ENCODE measurements at regions not wholly inside any gene's neighbourhood (a gene's known extent, or its start where the extent isn't known, plus 50 kb on each side); places are given as distances from the start of the nearest gene placed in this dataset.
A peak's percentile ranks its signal among the peaks of the same experiment; 100 is the strongest.

- TF ChIP-seq PBX2 (CRISPR knock-in tag; IDR thresholded peaks at IDR 0.05; ENCODE audit: low read depth): no peak
- peak; percentile 43; the same call in 1 of the 2 replicates for TF ChIP-seq PBX2 (tag; conservative IDR thresholded peaks at IDR 0.05; ENCODE audit: low read depth)
- no peak for TF ChIP-seq ZNF561 (CRISPR knock-in tag; conservative IDR thresholded peaks at IDR 0.05)
- TF ChIP-seq BRD9 (IDR thresholded peaks at IDR 0.05; ENCODE audit: low read depth, partially characterized antibody): peak; percentile 26
- TF ChIP-seq ETS1 (conservative IDR thresholded peaks at IDR 0.05; ENCODE audit: control insufficient read depth, low read depth, low read length): no peak
- TF ChIP-seq HDAC8 (tag; IDR thresholded peaks at IDR 0.05): no peak
- peak; percentile 46 to 72 for TF ChIP-seq MNT (conservative IDR thresholded peaks at IDR 0.05)
- no peak for TF ChIP-seq THRAP3 (IDR thresholded peaks at IDR 0.05; ENCODE audit: borderline replicate concordance)
- TF ChIP-seq COPS2 (conservative IDR thresholded peaks at IDR 0.05): no peak
- TF ChIP-seq ZNF586 (CRISPR knock-in tag; conservative IDR thresholded peaks at IDR 0.05): no peak
- TF ChIP-seq HBP1 (CRISPR knock-in tag; IDR thresholded peaks at IDR 0.05): no peak
- TF ChIP-seq, protein P1, sequence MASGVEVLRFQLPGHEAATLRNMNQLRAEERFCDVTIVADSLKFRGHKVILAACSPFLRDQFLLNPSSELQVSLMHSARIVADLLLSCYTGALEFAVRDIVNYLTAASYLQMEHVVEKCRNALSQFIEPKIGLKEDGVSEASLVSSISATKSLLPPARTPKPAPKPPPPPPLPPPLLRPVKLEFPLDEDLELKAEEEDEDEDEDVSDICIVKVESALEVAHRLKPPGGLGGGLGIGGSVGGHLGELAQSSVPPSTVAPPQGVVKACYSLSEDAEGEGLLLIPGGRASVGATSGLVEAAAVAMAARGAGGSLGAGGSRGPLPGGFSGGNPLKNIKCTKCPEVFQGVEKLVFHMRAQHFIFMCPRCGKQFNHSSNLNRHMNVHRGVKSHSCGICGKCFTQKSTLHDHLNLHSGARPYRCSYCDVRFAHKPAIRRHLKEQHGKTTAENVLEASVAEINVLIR (CRISPR knock-in tag; IDR thresholded peaks at IDR 0.05): no peak
- TF ChIP-seq ZNF696 (CRISPR knock-in tag; conservative IDR thresholded peaks at IDR 0.05): no peak
- no peak for TF ChIP-seq MLLT1 (IDR thresholded peaks at IDR 0.05)
- TF ChIP-seq RBM25 (IDR thresholded peaks at IDR 0.05; ENCODE audit: low read depth, low read length, severe bottlenecking): no peak
- peak; percentile 17 to 89; a peak in 3 of 4 replicates for TF ChIP-seq TBL1XR1 (IDR thresholded peaks at IDR 0.05; ENCODE audit: low read length in 2 of 2)
- peak; percentile 82 for TF ChIP-seq JUND (IDR thresholded peaks at IDR 0.05; ENCODE audit: borderline replicate concordance, low read depth, low read length)
- TF ChIP-seq JUND (tag; IDR thresholded peaks at IDR 0.05; ENCODE audit: borderline replicate concordance, low read depth, low read length): peak; percentile 70
- no peak for TF ChIP-seq ZNF699 (CRISPR knock-in tag; IDR thresholded peaks at IDR 0.05; ENCODE audit: insufficient replicate concordance)
These were observed 535.8 kb downstream of the TBL1XR1 start (continued) for GRCh38 chr3:176661432-176661964.

Measured in K562 (cell line).